Sigmoid colon (tissue), 6 donors: ENCODE measurements at regions not wholly inside any gene's neighbourhood (a gene's known extent, or its start where the extent isn't known, plus 50 kb on each side); places are given as distances from the start of the nearest gene placed in this dataset.

ENCODE experiments used
- DNase-seq: peaks from one replicate; pipeline ENCODE4 v3.0.0-alpha.2; 2019
- H3K27ac ChIP-seq, 4 donors: fragments of 200-600 bp; sonication (generic); one replicate each; pipeline ENCODE4 v1.5.1; 2016 to 2019; ENCODE audit warnings: mild to moderate bottlenecking in 1 of 4
- H3K27me3 ChIP-seq, 3 donors: fragments of 200-600 bp; sonication (generic); one replicate each; pipeline ENCODE4 v1.5.1; 2019; ENCODE audit warnings: mild to moderate bottlenecking in 1 of 3
- H3K36me3 ChIP-seq, 4 donors: fragments of 200-600 bp; sonication (generic); one replicate each; pipeline ENCODE4 v1.5.1; 2016 to 2019
- H3K4me1 ChIP-seq, 4 donors: fragments of 200-600 bp; sonication (generic); one replicate each; pipeline ENCODE4 v1.5.1; 2017 to 2019
- H3K4me3 ChIP-seq, 4 donors: fragments of 200-600 bp; sonication (generic); one replicate each; pipeline ENCODE4 v1.5.1; 2017 to 2019; ENCODE audit warnings: mild to moderate bottlenecking in 2 of 4, moderate library complexity in 1 of 4
- H3K9me3 ChIP-seq, 4 donors: fragments of 200-600 bp in 3 of 4; sonication (generic) in 3 of 4; one replicate each; pipeline versions ENCODE4 v1.5.1 to v1.6.1; 2013 to 2019
- EP300 ChIP-seq, 4 donors: sonication (generic); formaldehyde crosslinking; IDR thresholded peaks; one replicate each; pipeline ENCODE4 v1.6.1; 2017; ENCODE audit warnings: antibody characterized with exemption in 4 of 4
- POLR2A ChIP-seq, 2 donors: fragments of 450-650 bp; IDR thresholded peaks; one replicate each; pipeline ENCODE4 v1.6.1; 2016; ENCODE audit warnings: antibody characterized with exemption in 2 of 2, mild to moderate bottlenecking in 2 of 2, moderate library complexity in 2 of 2
- POLR2AphosphoS5 ChIP-seq, 4 donors: sonication (generic); formaldehyde crosslinking; IDR thresholded peaks; one replicate each; pipeline ENCODE4 v1.6.1; 2017; ENCODE audit warnings: antibody characterized with exemption in 4 of 4
- WGBS, 2 donors: extraction: QIAGEN DNeasy Blood & Tissue Kit; methylation state at CpG; one replicate each; pipeline ENCODE4 v1.1.7; 2013; 5-methylcytosine and 5-hydroxymethylcytosine counted together
- intact Hi-C: fragments of 100-400 bp; cut with DNase I; formaldehyde crosslinking; loops from one replicate; pipeline ENCODE4 v1.15.1; 2023
- TF ChIP-seq, protein P1 (sequence below), 4 experiments: fragments of 450-650 bp in 3 of 4; fragments of 200-600 bp in 1 of 4; IDR thresholded peaks; one replicate each; pipeline ENCODE4 v1.5.1; 2016 to 2019; ENCODE audit warnings: antibody characterized with exemption in 4 of 4, mild to moderate bottlenecking in 3 of 4, moderate library complexity in 2 of 4
- donor health status: healthy with polysubstance abuse.
- donor health status: healthy.

DNA sequence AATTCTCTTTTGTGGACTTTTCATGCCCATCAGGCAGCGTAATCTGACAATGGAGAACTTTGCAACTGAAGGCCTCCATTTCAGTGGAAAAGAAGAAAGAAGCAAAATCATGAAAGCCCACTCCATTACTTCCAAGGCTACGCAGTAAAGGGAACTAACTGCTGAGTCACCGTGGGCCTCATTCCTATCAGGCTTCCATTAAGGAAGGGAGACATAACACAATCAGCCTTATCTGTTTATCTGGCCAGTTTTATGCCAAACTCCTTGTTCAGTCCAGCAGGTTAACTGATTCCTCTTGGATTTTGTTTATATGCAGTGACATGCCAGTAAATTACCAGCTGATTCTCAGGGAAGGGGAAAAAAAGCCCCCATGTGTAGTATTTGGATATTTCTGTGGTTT, 56.8 kb upstream of the KATNAL1 start:
- 90 to 91% methylated on average over 3 of the region's 3 CpGs for WGBS, 2 donors
- H3K27me3 ChIP-seq: no peaks in the 10 kb centered on the region

DNA sequence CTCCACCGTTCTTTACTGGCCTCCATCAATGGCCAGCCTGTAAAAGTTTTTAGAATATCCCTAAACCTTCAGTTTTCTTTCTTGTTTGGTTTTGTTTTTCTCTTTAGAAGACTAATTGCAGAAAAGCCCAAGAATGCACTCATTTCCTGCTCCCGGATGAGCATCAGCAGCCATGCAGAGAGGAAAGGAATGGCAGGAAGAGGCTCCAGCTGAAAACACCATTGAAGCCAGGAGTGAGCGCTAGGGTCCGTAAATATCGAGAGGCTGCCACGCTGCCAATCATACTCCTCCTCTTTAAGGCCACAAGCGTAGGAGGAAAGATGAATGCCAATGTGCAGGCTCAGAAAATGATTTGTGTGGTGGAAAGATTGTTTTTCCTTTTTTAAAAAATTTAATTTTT, 57.4 kb upstream of the UBE2L5 start:
- DNase-seq: no peak
- 73 to 90% methylated on average over 7 of the region's 7 CpGs for WGBS, 2 donors
- Histone ChIP-seq H3K4me1 (no peaks in the 10 kb centered on the region), H3K9me3 (no peaks in the 10 kb centered on the region), H3K4me3 (no peak overlapping the region), H3K27me3 (no peaks in the 10 kb centered on the region), H3K27ac (no peak overlapping the region), H3K36me3 (no peaks in the 10 kb centered on the region)
- TF ChIP-seq EP300 (IDR thresholded peaks at IDR 0.05): no peak
- no peak for TF ChIP-seq POLR2AphosphoS5 (IDR thresholded peaks at IDR 0.05)
- TF ChIP-seq POLR2A (IDR thresholded peaks at IDR 0.05): no peak
- TF ChIP-seq, protein P1, sequence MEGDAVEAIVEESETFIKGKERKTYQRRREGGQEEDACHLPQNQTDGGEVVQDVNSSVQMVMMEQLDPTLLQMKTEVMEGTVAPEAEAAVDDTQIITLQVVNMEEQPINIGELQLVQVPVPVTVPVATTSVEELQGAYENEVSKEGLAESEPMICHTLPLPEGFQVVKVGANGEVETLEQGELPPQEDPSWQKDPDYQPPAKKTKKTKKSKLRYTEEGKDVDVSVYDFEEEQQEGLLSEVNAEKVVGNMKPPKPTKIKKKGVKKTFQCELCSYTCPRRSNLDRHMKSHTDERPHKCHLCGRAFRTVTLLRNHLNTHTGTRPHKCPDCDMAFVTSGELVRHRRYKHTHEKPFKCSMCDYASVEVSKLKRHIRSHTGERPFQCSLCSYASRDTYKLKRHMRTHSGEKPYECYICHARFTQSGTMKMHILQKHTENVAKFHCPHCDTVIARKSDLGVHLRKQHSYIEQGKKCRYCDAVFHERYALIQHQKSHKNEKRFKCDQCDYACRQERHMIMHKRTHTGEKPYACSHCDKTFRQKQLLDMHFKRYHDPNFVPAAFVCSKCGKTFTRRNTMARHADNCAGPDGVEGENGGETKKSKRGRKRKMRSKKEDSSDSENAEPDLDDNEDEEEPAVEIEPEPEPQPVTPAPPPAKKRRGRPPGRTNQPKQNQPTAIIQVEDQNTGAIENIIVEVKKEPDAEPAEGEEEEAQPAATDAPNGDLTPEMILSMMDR (IDR thresholded peaks at IDR 0.05): no peak
- intact Hi-C loops: no loop called here

More for the DNA sequence above, 56.8 kb upstream of the KATNAL1 start:
- intact Hi-C loops: no loop called here
- Histone ChIP-seq H3K36me3 (no peaks in the 10 kb centered on the region), H3K4me1 (no peaks in the 10 kb centered on the region), H3K27ac (no peak overlapping the region), H3K4me3 (no peak overlapping the region), H3K9me3 (no peaks in the 10 kb centered on the region)
- DNase-seq: no peak
- TF ChIP-seq POLR2AphosphoS5 (IDR thresholded peaks at IDR 0.05): no peak
- no peak for TF ChIP-seq EP300 (IDR thresholded peaks at IDR 0.05)
- no peak for TF ChIP-seq POLR2A (IDR thresholded peaks at IDR 0.05)
- TF ChIP-seq, protein P1 (IDR thresholded peaks at IDR 0.05): no peak

DNA sequence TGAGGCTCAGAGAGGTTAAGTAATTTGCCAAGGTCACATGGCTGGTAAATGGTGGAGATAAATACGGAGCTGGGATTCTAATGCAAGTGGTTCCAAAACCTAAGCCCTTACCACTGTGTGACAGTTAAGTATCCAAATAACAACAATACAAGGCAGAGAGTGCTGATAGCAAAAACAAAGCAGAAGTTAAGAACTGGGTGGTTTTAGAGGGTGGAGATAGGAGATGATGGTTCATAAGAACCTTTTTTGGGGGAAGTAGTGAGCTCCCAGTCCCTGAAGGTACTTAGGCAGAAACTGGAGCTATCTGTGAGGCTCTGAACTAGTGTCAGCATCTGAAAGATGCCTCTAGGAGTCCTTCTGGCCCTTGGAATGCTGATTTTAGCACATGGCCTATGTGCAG, 56.2 kb upstream of the UBE2L5 start:
- intact Hi-C loops: no loop called here

DNA sequence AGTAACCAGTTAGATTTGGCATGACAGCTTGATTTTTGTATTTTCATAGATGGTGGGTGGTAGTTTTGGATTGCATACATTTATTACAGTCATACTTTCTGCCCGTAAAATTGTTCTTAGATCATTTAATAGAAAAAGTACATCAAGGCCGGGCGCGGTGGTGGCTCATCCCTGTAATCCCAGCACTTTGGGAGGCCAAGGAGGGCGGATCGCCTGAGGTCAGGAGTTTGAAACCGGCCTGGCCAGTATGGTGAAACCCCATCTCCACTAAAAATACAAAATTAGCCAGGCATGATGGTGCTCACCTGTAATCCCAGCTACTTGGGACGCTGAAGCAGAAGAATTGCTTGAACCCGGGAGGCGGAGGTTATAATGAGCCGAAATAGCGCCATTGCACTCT, 55.0 kb upstream of the UBE2L5 start:
- intact Hi-C loops: no loop called here
- no peaks in the 10 kb centered on the region for H3K27me3 ChIP-seq
- no peaks in the 10 kb centered on the region for H3K36me3 ChIP-seq
- no peak overlapping the region for H3K27ac ChIP-seq
- WGBS, 2 donors: 91 to 98% methylated on average over 12 of the region's 12 CpGs
- no peak for DNase-seq
- H3K4me1 ChIP-seq: no peaks in the 10 kb centered on the region
- TF ChIP-seq POLR2AphosphoS5 (IDR thresholded peaks at IDR 0.05) (no peak), POLR2A (IDR thresholded peaks at IDR 0.05) (no peak), EP300 (IDR thresholded peaks at IDR 0.05) (no peak)
- TF ChIP-seq, protein P1 (IDR thresholded peaks at IDR 0.05): no peak
- no peak overlapping the region for H3K4me3 ChIP-seq
- no peaks in the 10 kb centered on the region for H3K9me3 ChIP-seq

More for the DNA sequence above, 56.2 kb upstream of the UBE2L5 start:
- Histone ChIP-seq H3K36me3 (no peaks in the 10 kb centered on the region), H3K27me3 (no peaks in the 10 kb centered on the region), H3K4me1 (no peaks in the 10 kb centered on the region), H3K9me3 (no peaks in the 10 kb centered on the region), H3K4me3 (no peak overlapping the region), H3K27ac (no peak overlapping the region)
- DNase-seq: no peak
- TF ChIP-seq, protein P1 (IDR thresholded peaks at IDR 0.05): no peak
- TF ChIP-seq POLR2AphosphoS5 (IDR thresholded peaks at IDR 0.05) (no peak), POLR2A (IDR thresholded peaks at IDR 0.05) (no peak), EP300 (IDR thresholded peaks at IDR 0.05) (no peak)
- WGBS, 2 donors: 42 to 92% methylated on average over 1 of the region's 1 CpG

DNA sequence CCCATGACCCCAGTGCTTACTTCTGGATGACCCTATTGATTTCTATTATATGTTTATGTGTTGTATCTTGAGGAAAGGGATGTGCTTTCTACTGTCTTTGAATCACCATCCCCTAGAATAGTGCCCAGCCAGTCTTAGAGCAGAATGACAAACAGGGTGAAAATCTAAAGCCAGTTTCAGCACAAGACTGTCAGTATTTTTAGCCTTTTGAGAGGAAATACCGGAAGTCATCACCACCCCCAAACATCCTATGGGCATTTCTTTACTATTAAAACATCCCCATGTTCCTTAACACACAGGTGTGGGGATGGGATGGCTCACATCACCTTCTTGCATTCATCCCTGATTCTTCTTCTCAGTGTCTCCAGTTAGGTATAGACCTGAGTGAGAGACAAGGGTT, 52.1 kb upstream of the UBE2L5 start:
- Histone ChIP-seq H3K36me3 (no peaks in the 10 kb centered on the region), H3K9me3 (no peaks in the 10 kb centered on the region), H3K27me3 (no peaks in the 10 kb centered on the region), H3K4me3 (no peak overlapping the region), H3K27ac (no peak overlapping the region), H3K4me1 (peaks cover 0 to 9% (median 0%) of the 10 kb centered on the region in 4 donors)
- intact Hi-C loops: no loop called here
- DNase-seq: no peak
- WGBS, 2 donors: 60 to 90% methylated on average over 1 of the region's 1 CpG
- TF ChIP-seq, protein P1 (IDR thresholded peaks at IDR 0.05): no peak
- no peak for TF ChIP-seq POLR2AphosphoS5 (IDR thresholded peaks at IDR 0.05)
- TF ChIP-seq POLR2A (IDR thresholded peaks at IDR 0.05): no peak
- TF ChIP-seq EP300 (IDR thresholded peaks at IDR 0.05): no peak
